ENCODE measurements at regions not wholly inside any gene's neighbourhood (a gene's known extent, or its start where the extent isn't known, plus 50 kb on each side); places are given as distances from the start of the nearest gene placed in this dataset.
"Not testable (repeated sequence)": the region's sequence is repeated elsewhere in the genome, so short reads cannot be mapped to it uniquely, and the experiment has no call there.

- ATAC-seq, result no peak
- TF ChIP-seq SNAI2 (CRISPR knock-in tag; IDR thresholded peaks at IDR 0.05) (no peak), CSDC2 (CRISPR knock-in tag; IDR thresholded peaks at IDR 0.05) (no peak), CREB5 (CRISPR knock-in tag; IDR thresholded peaks at IDR 0.05; ENCODE audit: low read depth) (no peak), ZNF8 (CRISPR knock-in tag; IDR thresholded peaks at IDR 0.05) (no peak), PPARA (CRISPR knock-in tag; IDR thresholded peaks at IDR 0.05; ENCODE audit: borderline replicate concordance) (no peak), TCF4 (CRISPR knock-in tag; IDR thresholded peaks at IDR 0.05; ENCODE audit: borderline replicate concordance) (no peak)
Observed at GRCh38 chr13:62371737-62372136, 956.1 kb upstream of the PCDH20 start.

- not testable (repeated sequence) for ATAC-seq
Observed at GRCh38 chr13:62367971-62368370, 952.3 kb upstream of the PCDH20 start.

GRCh38 chr13:62360609-62361008 is 945.0 kb upstream of the PCDH20 start:
- ATAC-seq, result no peak
- no peak for TF ChIP-seq ZNF70 (CRISPR knock-in tag; IDR thresholded peaks at IDR 0.05)
- TF ChIP-seq ZFP3 (CRISPR knock-in tag; IDR thresholded peaks at IDR 0.05), result no peak
- TF ChIP-seq CSDC2 (CRISPR knock-in tag; IDR thresholded peaks at IDR 0.05), result no peak
- no peak for TF ChIP-seq POU6F1 (CRISPR knock-in tag; IDR thresholded peaks at IDR 0.05; ENCODE audit: borderline replicate concordance, low read depth)
- TF ChIP-seq TOX (CRISPR knock-in tag; IDR thresholded peaks at IDR 0.05; ENCODE audit: borderline replicate concordance), result no peak
- TF ChIP-seq RARB (CRISPR knock-in tag; IDR thresholded peaks at IDR 0.05), result no peak
- no peak for TF ChIP-seq ISL1 (CRISPR knock-in tag; IDR thresholded peaks at IDR 0.05)
- TF ChIP-seq ZNF8 (CRISPR knock-in tag; IDR thresholded peaks at IDR 0.05), result no peak
- TF ChIP-seq ZNF565 (CRISPR knock-in tag; conservative IDR thresholded peaks at IDR 0.05; ENCODE audit: low read depth), result no peak
- TF ChIP-seq SNAI2 (CRISPR knock-in tag; IDR thresholded peaks at IDR 0.05), result no peak
- TF ChIP-seq CSRNP3 (CRISPR knock-in tag; IDR thresholded peaks at IDR 0.05), result no peak
- no peak for TF ChIP-seq GLIS3 (CRISPR knock-in tag; IDR thresholded peaks at IDR 0.05)
- TF ChIP-seq PPARA (CRISPR knock-in tag; IDR thresholded peaks at IDR 0.05; ENCODE audit: borderline replicate concordance), result no peak
- TF ChIP-seq TCF4 (CRISPR knock-in tag; IDR thresholded peaks at IDR 0.05; ENCODE audit: borderline replicate concordance), result no peak

GRCh38 chr13:62358646-62358932 is 942.9 kb upstream of the PCDH20 start:
- ATAC-seq, result no peak
- TF ChIP-seq TOX (CRISPR knock-in tag; IDR thresholded peaks at IDR 0.05; ENCODE audit: borderline replicate concordance), result no peak
- TF ChIP-seq ZNF8 (CRISPR knock-in tag; IDR thresholded peaks at IDR 0.05), result no peak
- TF ChIP-seq GLIS3 (CRISPR knock-in tag; IDR thresholded peaks at IDR 0.05), result no peak
- no peak for TF ChIP-seq ZFP3 (CRISPR knock-in tag; IDR thresholded peaks at IDR 0.05)
- TF ChIP-seq PPARA (CRISPR knock-in tag; IDR thresholded peaks at IDR 0.05; ENCODE audit: borderline replicate concordance), result no peak
- no peak for TF ChIP-seq ARNTL (CRISPR knock-in tag; IDR thresholded peaks at IDR 0.05; ENCODE audit: borderline replicate concordance, low read depth)
- no peak for TF ChIP-seq POU6F1 (CRISPR knock-in tag; IDR thresholded peaks at IDR 0.05; ENCODE audit: borderline replicate concordance, low read depth)
- TF ChIP-seq ZNF565 (CRISPR knock-in tag; conservative IDR thresholded peaks at IDR 0.05; ENCODE audit: low read depth), result no peak
- no peak for TF ChIP-seq ESRRG (CRISPR knock-in tag; IDR thresholded peaks at IDR 0.05)
- no peak for TF ChIP-seq SNAI2 (CRISPR knock-in tag; IDR thresholded peaks at IDR 0.05)
- TF ChIP-seq CSRNP3 (CRISPR knock-in tag; IDR thresholded peaks at IDR 0.05), result no peak
- no peak for TF ChIP-seq ISL1 (CRISPR knock-in tag; IDR thresholded peaks at IDR 0.05)
- TF ChIP-seq ZC3H10 (CRISPR knock-in tag; IDR thresholded peaks at IDR 0.05), result no peak
- TF ChIP-seq TSHZ2 (CRISPR knock-in tag; IDR thresholded peaks at IDR 0.05), result no peak
- no peak for TF ChIP-seq CSDC2 (CRISPR knock-in tag; IDR thresholded peaks at IDR 0.05)
- no peak for TF ChIP-seq OSR1 (CRISPR knock-in tag; IDR thresholded peaks at IDR 0.05)
- no peak for TF ChIP-seq CREB5 (CRISPR knock-in tag; IDR thresholded peaks at IDR 0.05; ENCODE audit: low read depth)
- no peak for TF ChIP-seq ZNF70 (CRISPR knock-in tag; IDR thresholded peaks at IDR 0.05)
- TF ChIP-seq TCF4 (CRISPR knock-in tag; IDR thresholded peaks at IDR 0.05; ENCODE audit: borderline replicate concordance), result no peak
- no peak for TF ChIP-seq RARB (CRISPR knock-in tag; IDR thresholded peaks at IDR 0.05)
